Endodermal cell (in vitro differentiated cells): ENCODE measurements at regions not wholly inside any gene's neighbourhood (a gene's known extent, or its start where the extent isn't known, plus 50 kb on each side); places are given as distances from the start of the nearest gene placed in this dataset.

ENCODE experiments used
- DNase-seq: peaks from one replicate; pipeline ENCODE4 v3.0.0-alpha.2; 2017
- H3K27ac ChIP-seq: 2 replicates; pipeline ENCODE4 v1.5.1; 2013; ENCODE audit warnings: mild to moderate bottlenecking, low read depth, low read length, moderate library complexity
- H3K27me3 ChIP-seq: 2 replicates; pipeline ENCODE4 v1.6.1; 2013; ENCODE audit warnings: mild to moderate bottlenecking, low read length, moderate library complexity; ENCODE audit not compliant: insufficient read depth, control insufficient read depth, poor library complexity, severe bottlenecking
- H3K36me3 ChIP-seq: 2 replicates; pipeline ENCODE4 v1.7.0; 2013; ENCODE audit warnings: mild to moderate bottlenecking, low read length, moderate library complexity; ENCODE audit not compliant: control insufficient read depth, insufficient read depth
- H3K4me1 ChIP-seq: one replicate; pipeline ENCODE4 v1.7.0; 2013; ENCODE audit warnings: low read length; ENCODE audit not compliant: control insufficient read depth, insufficient read depth
- H3K4me3 ChIP-seq: 2 replicates; pipeline ENCODE4 v1.5.1; 2013; ENCODE audit warnings: mild to moderate bottlenecking, low read length, moderate library complexity
- H3K9ac ChIP-seq: 2 replicates; pipeline ENCODE4 v1.6.1; 2013; ENCODE audit warnings: mild to moderate bottlenecking, low read length, moderate library complexity; ENCODE audit not compliant: poor library complexity, severe bottlenecking; ENCODE audit errors: extremely low read depth
- H3K9me3 ChIP-seq: 2 replicates; pipeline ENCODE4 v1.6.1; 2013; ENCODE audit warnings: mild to moderate bottlenecking, low read length, moderate library complexity; ENCODE audit not compliant: control insufficient read depth
- H3K27ac Mint-ChIP-seq: 2 replicates; pipeline ENCODE4 v1.8.0; 2020; ENCODE audit warnings: mixed read lengths
- H3K27me3 Mint-ChIP-seq: 2 replicates; pipeline ENCODE4 v1.8.0; 2021; ENCODE audit warnings: mild to moderate bottlenecking, mixed read lengths; ENCODE audit not compliant: insufficient read depth
- H3K36me3 Mint-ChIP-seq: 2 replicates; pipeline ENCODE4 v1.8.0; 2020; ENCODE audit warnings: low read depth, mixed read lengths
- H3K4me1 Mint-ChIP-seq: 2 replicates; pipeline ENCODE4 v1.8.0; 2020; ENCODE audit warnings: mixed read lengths
- H3K4me3 Mint-ChIP-seq: 2 replicates; pipeline ENCODE4 v1.8.0; 2020; ENCODE audit warnings: mild to moderate bottlenecking, moderate library complexity, mixed read lengths
- H3K9me3 Mint-ChIP-seq: 2 replicates; pipeline ENCODE4 v1.8.0; 2020; ENCODE audit warnings: mild to moderate bottlenecking, mixed read lengths
- WGBS, 2 experiments: methylation state at CpG; one replicate each; pipeline versions ENCODE4 v1.1.5 to v1.1.7; 2013; ENCODE audit warnings: missing lambda C conversion rate in 2 of 2, mixed read lengths in 1 of 2; ENCODE audit not compliant: insufficient coverage in 1 of 2, insufficient read length in 1 of 2; 5-methylcytosine and 5-hydroxymethylcytosine counted together
- TF ChIP-seq, protein P1 (sequence below): fragments of 200-600 bp; sonication (generic); conservative IDR thresholded peaks from 2 replicates; pipeline ENCODE4 v1.5.0; 2021; ENCODE audit warnings: antibody characterized with exemption, mild to moderate bottlenecking

DNA sequence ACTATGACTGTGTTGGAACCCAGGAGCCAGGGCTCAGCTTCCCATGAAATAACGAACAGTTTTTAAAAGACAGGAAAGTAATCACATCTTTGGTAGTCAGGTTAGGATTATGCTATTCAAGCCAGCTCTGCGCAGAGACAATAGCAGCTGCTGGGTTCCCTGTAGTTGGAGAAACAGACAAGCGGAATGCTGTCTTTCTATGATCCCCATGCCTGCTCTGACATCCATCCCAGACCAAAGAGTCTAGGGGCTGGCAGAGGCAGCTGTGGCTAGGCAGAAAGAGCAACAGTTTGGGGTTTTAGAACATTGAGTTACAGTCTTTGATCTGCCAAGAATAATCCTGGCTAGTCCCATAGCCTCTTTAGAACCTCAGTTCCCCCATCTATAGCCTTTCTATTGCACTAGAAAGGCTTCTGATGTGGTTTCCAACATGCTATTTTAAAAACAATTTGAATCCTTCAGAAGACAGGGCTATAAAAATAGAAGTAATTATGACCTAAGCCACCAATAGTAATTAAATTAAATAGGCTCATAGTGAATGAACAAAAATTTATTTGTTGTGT is 146.8 kb downstream of the MTX2 start:
- 86 to 100% methylated on average over 1 to 3 of the region's 3 CpGs for WGBS, 2 experiments
- peaks cover 10% of the 10 kb centered on the region for H3K4me1 Mint-ChIP-seq
- TF ChIP-seq, protein P1, sequence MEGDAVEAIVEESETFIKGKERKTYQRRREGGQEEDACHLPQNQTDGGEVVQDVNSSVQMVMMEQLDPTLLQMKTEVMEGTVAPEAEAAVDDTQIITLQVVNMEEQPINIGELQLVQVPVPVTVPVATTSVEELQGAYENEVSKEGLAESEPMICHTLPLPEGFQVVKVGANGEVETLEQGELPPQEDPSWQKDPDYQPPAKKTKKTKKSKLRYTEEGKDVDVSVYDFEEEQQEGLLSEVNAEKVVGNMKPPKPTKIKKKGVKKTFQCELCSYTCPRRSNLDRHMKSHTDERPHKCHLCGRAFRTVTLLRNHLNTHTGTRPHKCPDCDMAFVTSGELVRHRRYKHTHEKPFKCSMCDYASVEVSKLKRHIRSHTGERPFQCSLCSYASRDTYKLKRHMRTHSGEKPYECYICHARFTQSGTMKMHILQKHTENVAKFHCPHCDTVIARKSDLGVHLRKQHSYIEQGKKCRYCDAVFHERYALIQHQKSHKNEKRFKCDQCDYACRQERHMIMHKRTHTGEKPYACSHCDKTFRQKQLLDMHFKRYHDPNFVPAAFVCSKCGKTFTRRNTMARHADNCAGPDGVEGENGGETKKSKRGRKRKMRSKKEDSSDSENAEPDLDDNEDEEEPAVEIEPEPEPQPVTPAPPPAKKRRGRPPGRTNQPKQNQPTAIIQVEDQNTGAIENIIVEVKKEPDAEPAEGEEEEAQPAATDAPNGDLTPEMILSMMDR = no peak

DNA sequence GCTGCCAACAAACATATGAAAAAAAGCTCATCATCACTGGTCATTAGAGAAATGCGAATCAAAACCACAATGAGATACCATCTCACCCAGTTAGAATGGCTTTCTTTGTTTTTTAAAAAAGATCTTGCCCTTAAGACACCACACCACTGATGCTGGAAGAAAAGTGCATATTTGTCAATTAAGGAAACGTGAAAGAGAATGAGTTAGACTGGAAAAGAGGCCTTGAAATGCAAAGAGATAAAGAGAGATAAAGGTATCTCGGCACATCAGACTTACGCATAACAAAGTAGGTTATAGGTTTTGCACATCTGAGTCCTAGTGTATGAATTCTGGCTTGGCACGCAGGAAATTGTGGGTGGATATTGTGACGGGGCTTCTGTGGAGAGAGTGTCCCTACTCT is 149.5 kb downstream of the MTX2 start:
- no peaks in the 10 kb centered on the region for H3K9me3 ChIP-seq
- no peaks in the 10 kb centered on the region for H3K27me3 ChIP-seq
- TF ChIP-seq, protein P1 = no peak
- Mint-ChIP-seq H3K27ac (no peak overlapping the region), H3K4me1 (peaks cover 7% of the 10 kb centered on the region), H3K4me3 (no peak overlapping the region), H3K36me3 (no peaks in the 10 kb centered on the region), H3K27me3 (peaks cover 2% of the 10 kb centered on the region), H3K9me3 (no peaks in the 10 kb centered on the region)
- H3K9ac ChIP-seq = no peak overlapping the region
- no peaks in the 10 kb centered on the region for H3K36me3 ChIP-seq
- H3K27ac ChIP-seq = no peak overlapping the region
- 91 to 93% methylated on average over 5 to 6 of the region's 6 CpGs for WGBS, 2 experiments
- no peak for DNase-seq
- H3K4me3 ChIP-seq = no peak overlapping the region
- H3K4me1 ChIP-seq = no peaks in the 10 kb centered on the region

More for the DNA sequence above, 146.8 kb downstream of the MTX2 start:
- no peak overlapping the region for H3K4me3 ChIP-seq
- H3K9me3 Mint-ChIP-seq = no peaks in the 10 kb centered on the region
- H3K36me3 Mint-ChIP-seq = no peaks in the 10 kb centered on the region
- H3K9me3 ChIP-seq = no peaks in the 10 kb centered on the region
- H3K4me3 Mint-ChIP-seq = no peak overlapping the region
- H3K36me3 ChIP-seq = no peaks in the 10 kb centered on the region
- no peaks in the 10 kb centered on the region for H3K4me1 ChIP-seq
- H3K9ac ChIP-seq = no peak overlapping the region
- no peak overlapping the region for H3K27ac Mint-ChIP-seq
- H3K27ac ChIP-seq = no peak overlapping the region
- no peaks in the 10 kb centered on the region for H3K27me3 ChIP-seq
- no peak for DNase-seq
- peaks cover 2% of the 10 kb centered on the region for H3K27me3 Mint-ChIP-seq

DNA sequence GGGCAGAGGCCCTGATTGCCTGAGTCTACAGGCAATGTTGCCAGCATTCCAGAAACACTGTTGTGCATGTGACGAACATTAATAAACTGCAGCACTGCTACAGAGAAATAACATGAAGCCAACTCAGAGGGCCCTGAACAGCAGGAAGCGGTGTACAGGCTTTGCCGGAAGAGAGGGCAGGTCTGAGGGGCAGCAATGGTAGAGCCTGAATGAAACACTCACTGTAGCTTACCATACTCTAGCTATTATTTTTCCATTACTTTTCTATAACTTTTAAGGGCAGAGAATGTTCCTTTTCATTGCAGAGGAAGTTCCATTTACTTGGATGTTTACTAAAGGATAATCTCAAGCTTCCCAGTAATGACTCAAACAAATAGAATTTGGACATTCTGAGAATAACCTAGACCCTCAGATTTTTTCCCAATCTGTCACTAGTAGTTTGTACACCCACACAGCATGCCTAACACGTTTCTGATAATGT is 150.4 kb downstream of the MTX2 start:
- H3K27ac Mint-ChIP-seq = no peak overlapping the region
- peaks cover 2% of the 10 kb centered on the region for H3K27me3 Mint-ChIP-seq
- Histone ChIP-seq H3K9ac (no peak overlapping the region), H3K4me3 (no peak overlapping the region), H3K9me3 (no peaks in the 10 kb centered on the region), H3K27ac (no peak overlapping the region), H3K27me3 (no peaks in the 10 kb centered on the region), H3K36me3 (no peaks in the 10 kb centered on the region), H3K4me1 (no peaks in the 10 kb centered on the region)
- H3K36me3 Mint-ChIP-seq = no peaks in the 10 kb centered on the region
- no peak for DNase-seq
- H3K4me1 Mint-ChIP-seq = peaks cover 10% of the 10 kb centered on the region
- no peak overlapping the region for H3K4me3 Mint-ChIP-seq
- TF ChIP-seq, protein P1 = no peak
- no peaks in the 10 kb centered on the region for H3K9me3 Mint-ChIP-seq
- 84 to 100% methylated on average over 1 to 4 of the region's 4 CpGs for WGBS, 2 experiments
